Activated T-helper 17 cell treated with anti-CD3 and anti-CD28 coated beads, Interleukin-2, amount 50 U/mL, for 72 hours (primary cell): ENCODE measurements at regions not wholly inside any gene's neighbourhood (a gene's known extent, or its start where the extent isn't known, plus 50 kb on each side); places are given as distances from the start of the nearest gene placed in this dataset.

ENCODE experiments used
- ATAC-seq: fragments of 150-1000 bp; cut with Tn5 transposase; replicated peaks from 2 replicates; pipeline ENCODE4 v1.10.0; 2021; ENCODE audit warnings: mild to moderate bottlenecking, moderate library complexity
- H3K27ac Mint-ChIP-seq: one replicate; pipeline ENCODE4 v1.8.0; 2022; ENCODE audit warnings: mixed read lengths
- H3K27me3 Mint-ChIP-seq: one replicate; pipeline ENCODE4 v1.8.0; 2022; ENCODE audit warnings: mixed read lengths
- H3K36me3 Mint-ChIP-seq: one replicate; pipeline ENCODE4 v1.8.0; 2022; ENCODE audit warnings: low read depth, mild to moderate bottlenecking, mixed read lengths
- H3K4me1 Mint-ChIP-seq: one replicate; pipeline ENCODE4 v1.8.0; 2022; ENCODE audit warnings: mixed read lengths
- H3K4me3 Mint-ChIP-seq: one replicate; pipeline ENCODE4 v1.8.0; 2022; ENCODE audit warnings: mild to moderate bottlenecking, mixed read lengths
- H3K9me3 Mint-ChIP-seq: one replicate; pipeline ENCODE4 v1.8.0; 2022; ENCODE audit warnings: mixed read lengths

DNA sequence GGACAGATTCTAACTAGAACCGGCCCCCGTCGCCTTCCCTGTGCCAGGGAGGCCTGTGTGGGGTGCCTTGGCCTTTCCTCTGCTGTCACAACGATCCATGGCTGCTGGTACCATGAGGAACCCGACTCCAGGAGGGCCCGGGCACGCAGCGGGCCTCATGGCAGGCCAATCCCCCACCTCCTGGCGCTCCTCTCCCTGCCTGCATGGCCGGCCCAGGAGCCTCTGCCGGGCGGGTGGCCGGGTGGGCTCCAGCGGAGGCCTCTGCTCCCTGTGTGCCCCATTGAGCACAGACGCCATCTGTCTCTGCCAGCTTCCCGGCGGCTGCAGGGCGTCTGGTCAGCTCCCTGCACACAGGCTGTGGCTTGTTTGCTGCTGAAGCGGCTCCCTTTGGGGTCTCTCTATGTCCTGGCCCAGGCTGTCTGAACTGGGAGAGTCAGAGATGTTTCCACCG, 86.5 kb downstream of the MYEOV start:
- Mint-ChIP-seq H3K4me1 (no peaks in the 10 kb centered on the region), H3K27ac (no peak overlapping the region), H3K9me3 (no peaks in the 10 kb centered on the region), H3K36me3 (no peaks in the 10 kb centered on the region), H3K27me3 (no peaks in the 10 kb centered on the region), H3K4me3 (no peak overlapping the region)
- no peak for ATAC-seq

DNA sequence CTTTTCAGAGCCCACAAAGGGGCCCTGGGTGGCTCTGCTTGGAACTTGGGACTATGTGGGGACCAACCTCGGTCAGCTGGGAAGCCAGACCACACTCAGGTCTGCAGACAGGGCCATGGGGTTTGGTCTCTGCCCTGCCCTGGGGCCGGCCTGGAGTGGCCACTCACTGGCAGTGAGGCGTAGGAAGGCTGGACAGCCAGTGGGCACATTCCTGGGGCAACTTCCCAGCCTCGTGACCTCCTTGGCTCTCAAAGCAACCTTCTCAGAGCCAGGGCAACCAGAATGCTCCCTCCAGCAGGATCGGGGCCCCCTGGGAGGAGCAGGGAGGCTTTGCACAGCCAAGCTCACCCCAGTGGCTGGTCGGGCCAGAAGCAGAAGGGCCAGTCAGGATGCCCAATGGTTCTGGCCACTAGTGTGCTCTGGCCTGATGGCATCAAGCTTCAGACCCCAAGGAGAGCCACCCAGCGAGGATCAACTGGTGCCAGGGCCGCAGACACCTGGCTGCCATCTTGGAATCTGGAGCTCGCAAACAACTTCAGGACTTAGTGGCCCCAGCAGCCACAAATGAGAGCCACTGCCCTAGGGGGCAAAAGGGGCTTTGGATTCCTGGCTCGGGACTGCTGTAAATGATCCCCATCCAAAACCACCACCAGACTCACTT, 87.1 kb downstream of the MYEOV start:
- ATAC-seq = no peak
- H3K27me3 Mint-ChIP-seq = no peaks in the 10 kb centered on the region
- no peaks in the 10 kb centered on the region for H3K4me1 Mint-ChIP-seq
- H3K4me3 Mint-ChIP-seq = no peak overlapping the region
- no peak overlapping the region for H3K27ac Mint-ChIP-seq
- H3K9me3 Mint-ChIP-seq = no peaks in the 10 kb centered on the region
- no peaks in the 10 kb centered on the region for H3K36me3 Mint-ChIP-seq

DNA sequence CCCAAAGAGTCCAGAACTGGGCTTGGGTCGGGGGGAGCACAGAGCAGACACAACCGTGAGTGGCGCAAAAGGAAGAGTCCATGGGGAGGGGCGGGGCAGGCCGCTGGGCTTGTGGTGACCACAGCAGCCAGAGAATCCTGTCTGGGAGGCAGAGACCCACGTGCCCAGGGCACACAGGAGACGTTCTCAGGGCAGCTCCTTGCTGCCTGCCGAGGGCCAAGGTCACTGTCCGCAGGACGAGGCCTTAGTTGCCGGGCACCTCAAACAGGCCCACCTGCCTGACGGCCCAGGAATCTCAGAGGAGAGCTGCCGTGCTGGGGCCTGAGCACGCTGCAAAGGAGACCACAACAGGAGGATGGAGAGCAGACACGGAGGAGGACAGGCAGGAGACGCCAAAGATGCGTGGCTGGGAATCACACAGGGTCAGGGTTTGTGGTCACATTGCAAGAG, 87.8 kb downstream of the MYEOV start:
- H3K4me1 Mint-ChIP-seq = no peaks in the 10 kb centered on the region
- H3K36me3 Mint-ChIP-seq = no peaks in the 10 kb centered on the region
- H3K4me3 Mint-ChIP-seq = peak overlapping the region; percentile 31
- H3K27ac Mint-ChIP-seq = no peak overlapping the region
- H3K9me3 Mint-ChIP-seq = no peaks in the 10 kb centered on the region
- ATAC-seq = no peak
- H3K27me3 Mint-ChIP-seq = no peaks in the 10 kb centered on the region

DNA sequence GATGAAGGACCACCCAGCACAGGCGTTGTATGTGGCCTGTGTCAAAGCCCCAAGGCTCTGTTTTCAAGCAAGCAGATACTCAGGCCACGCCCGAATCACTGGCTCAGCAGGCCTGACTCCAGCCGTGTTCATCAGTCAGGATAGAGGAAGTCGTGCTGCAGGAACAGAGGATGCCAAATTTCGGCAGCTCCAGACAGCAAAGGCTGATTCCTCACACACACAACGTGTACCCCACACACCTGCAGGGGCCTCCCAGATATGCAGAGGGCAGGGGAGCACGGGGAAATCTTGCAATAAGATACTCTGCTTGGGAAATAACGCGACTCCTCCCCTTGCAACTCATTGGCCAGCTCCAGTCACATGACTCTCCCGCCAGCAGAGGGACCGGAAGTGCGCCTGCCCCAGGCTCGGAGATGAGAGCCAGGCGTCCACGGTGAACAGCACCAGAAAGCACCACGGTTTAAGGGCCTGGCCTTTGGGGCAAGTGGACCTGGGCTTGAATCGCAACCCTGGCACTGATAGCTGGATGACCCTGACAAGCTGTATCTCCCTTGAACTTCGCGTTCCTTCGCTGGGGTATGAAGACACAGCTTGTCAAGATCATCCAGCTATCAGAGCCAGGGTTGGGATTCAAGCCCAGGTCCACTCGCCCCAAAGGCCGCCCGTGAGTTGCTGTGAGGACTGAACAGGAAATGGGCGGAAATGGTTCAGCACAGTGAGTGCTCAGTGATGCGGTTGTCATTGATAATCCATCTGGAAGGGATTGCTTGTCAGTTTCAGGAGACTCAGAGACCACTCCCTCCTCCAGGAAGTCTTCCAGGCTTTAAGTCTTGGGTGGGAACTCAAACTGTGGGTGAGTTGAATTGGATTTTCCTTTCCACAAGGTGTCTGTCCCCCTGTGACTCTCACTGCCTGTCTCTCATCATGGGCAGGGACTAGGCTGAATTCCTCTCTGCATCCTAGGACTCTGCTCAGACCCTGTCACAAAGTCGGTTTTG, 88.5 kb downstream of the MYEOV start:
- no peaks in the 10 kb centered on the region for H3K4me1 Mint-ChIP-seq
- no peaks in the 10 kb centered on the region for H3K36me3 Mint-ChIP-seq
- ATAC-seq = peak; percentile 74
- H3K9me3 Mint-ChIP-seq = no peaks in the 10 kb centered on the region
- no peaks in the 10 kb centered on the region for H3K27me3 Mint-ChIP-seq
- peak overlapping the region; percentile 31 for H3K4me3 Mint-ChIP-seq
- no peak overlapping the region for H3K27ac Mint-ChIP-seq

DNA sequence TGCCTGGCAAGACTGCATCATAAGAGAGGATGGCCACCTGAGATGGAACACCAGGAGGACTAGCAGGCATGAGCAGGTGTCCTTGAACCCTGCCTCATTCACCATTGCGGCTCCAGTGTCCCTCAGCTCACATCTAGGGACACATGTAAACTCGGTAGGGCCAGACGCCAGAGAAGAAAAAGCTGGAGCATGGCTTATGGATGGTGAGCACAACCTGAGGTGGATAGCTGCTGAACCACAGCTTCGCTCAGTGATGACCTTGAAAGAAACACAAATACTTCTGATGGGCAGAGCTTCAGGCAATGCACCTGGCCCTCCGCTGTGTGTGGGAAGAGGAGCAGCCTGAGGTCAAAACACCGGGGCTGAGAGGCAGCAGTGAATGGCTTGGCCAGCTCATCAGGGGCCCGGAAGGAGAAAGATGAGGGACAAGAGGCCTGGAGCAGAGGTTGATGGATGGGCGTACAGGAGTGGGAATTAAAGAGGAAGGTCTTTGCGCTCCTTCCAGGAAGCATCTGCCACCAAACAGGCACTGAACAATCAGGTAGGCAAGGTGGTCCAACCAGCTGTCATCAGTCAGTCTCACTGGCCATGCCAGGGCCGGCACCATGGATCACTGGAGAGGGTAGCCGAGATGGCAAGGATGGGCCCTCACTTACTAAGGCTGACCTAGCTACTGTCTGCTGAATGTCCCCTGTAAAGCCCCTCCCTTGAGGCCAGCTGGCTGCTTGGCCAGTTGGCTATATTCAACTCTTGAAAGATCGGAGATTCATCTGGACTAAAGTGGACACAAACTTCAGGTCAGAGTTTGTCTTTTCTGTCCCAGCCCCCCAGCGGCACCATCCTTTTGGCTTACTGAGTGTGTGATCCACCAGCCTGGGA, 89.7 kb downstream of the MYEOV start:
- peaks cover 4% of the 10 kb centered on the region for H3K9me3 Mint-ChIP-seq
- no peaks in the 10 kb centered on the region for H3K4me1 Mint-ChIP-seq
- no peak for ATAC-seq
- no peaks in the 10 kb centered on the region for H3K36me3 Mint-ChIP-seq
- no peaks in the 10 kb centered on the region for H3K27me3 Mint-ChIP-seq
- H3K27ac Mint-ChIP-seq = no peak overlapping the region
- no peak overlapping the region for H3K4me3 Mint-ChIP-seq

DNA sequence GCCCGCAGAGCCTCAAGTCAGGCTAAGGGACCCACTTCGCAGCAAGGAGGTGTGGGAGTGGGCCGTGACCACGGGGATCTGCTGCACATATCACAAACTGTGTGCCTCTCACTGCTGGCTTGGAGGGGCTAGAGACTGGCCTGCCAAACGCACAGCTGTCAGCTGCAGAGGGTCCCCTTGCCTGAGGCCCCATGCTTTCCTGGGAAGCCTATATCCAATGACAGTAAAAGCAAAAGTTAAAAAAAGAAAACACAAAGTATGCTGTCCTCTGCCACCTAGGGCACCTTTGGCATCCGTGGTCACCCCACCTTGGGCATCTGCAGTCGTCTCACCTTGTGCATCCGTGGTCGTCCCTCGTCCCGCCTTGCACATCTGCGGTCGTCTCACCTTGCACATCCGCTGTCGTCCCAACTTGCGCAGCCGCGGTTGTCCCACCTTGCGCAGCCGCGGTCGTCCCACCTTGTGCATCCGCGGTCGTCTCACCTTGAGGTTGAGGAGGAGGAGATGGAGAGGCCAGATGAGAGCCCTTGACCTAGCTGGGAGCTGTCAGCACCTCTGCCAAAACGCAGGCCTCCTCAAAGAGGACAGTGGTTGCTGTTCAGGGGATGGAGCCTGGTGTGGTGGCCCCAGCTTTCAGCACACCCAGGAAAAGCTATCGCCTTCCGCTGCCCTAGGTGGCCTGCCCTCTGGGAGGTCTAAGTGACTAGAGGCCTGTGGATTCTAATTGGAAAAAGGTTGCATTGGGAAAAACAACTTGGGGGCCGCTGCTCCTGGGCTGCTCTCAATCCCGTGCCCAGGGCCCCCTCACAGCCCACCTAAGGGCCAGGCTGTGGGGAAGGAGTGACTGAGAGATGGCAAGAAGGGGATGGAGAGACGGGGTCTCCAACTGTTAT, 90.5 kb downstream of the MYEOV start:
- no peaks in the 10 kb centered on the region for H3K36me3 Mint-ChIP-seq
- peaks cover 9% of the 10 kb centered on the region for H3K9me3 Mint-ChIP-seq
- H3K27me3 Mint-ChIP-seq = no peaks in the 10 kb centered on the region
- H3K27ac Mint-ChIP-seq = no peak overlapping the region
- H3K4me3 Mint-ChIP-seq = no peak overlapping the region
- ATAC-seq = no peak
- no peaks in the 10 kb centered on the region for H3K4me1 Mint-ChIP-seq

DNA sequence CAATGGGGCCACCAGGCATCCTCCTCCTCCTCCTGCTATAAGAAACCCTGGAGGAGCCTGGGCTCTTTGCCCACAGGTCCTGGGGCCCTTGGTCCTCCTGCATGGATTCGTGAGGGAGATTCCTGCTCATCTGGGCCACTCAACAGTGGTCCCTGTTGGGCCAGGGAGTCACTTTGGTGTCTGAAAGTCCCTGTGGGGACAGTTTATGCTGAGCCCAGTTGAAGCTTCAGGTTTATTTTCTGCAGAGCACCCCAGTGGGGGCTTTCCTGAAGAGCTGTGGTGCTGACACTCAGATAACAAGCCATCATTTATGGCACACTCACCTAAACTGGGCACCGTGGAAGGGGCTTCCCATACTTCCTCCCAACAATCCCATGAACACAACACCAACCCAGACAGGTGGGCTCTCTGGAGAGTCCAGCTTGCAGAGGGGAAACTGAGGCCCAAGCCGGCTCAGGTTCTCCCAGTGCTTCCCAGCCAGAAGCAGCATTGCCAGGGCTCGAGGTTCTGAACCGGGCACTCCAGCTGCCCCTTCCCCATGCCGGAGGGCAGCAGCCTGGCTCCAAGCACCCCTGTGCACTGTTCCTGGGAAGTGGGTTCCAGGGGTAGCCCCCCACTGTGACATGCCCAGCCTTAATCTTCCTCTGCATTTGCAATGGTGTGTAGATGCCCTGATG, 91.3 kb downstream of the MYEOV start:
- Mint-ChIP-seq H3K4me3 (no peak overlapping the region), H3K27ac (no peak overlapping the region), H3K4me1 (no peaks in the 10 kb centered on the region), H3K27me3 (no peaks in the 10 kb centered on the region), H3K36me3 (no peaks in the 10 kb centered on the region), H3K9me3 (peaks cover 9% of the 10 kb centered on the region)
- no peak for ATAC-seq

DNA sequence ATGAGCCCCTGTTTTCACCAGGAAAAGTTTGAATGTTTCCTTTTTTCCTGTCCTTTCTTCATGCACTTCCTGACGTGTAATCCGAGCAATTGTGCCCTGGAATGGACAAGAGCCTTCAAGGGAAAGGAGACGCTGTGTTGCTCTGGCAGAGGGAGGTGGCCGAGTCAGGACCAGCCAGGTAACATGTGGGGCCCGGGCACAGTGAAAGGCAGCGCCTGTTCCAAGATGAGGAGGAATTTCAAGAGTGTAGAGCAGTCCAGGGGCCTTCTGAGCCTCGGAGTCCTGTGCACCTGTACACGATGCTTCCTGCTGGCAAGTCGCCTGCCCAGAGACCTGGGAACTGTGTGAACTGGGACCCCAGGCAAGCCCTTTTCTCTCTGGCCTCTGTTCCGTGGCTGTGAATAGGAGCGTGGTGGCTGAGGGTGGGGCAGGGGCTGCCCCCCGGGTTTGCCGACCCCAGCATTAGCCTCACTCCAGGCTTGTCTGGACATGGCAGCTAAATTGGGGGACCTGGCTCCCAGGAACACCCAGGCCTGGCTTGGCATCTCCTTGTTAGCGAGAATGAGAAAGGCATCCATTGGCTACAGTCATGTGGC, 92.0 kb downstream of the MYEOV start:
- Mint-ChIP-seq H3K4me3 (no peak overlapping the region), H3K9me3 (peaks cover 9% of the 10 kb centered on the region), H3K27ac (no peak overlapping the region), H3K36me3 (no peaks in the 10 kb centered on the region), H3K27me3 (peaks cover 2% of the 10 kb centered on the region), H3K4me1 (no peaks in the 10 kb centered on the region)
- no peak for ATAC-seq

DNA sequence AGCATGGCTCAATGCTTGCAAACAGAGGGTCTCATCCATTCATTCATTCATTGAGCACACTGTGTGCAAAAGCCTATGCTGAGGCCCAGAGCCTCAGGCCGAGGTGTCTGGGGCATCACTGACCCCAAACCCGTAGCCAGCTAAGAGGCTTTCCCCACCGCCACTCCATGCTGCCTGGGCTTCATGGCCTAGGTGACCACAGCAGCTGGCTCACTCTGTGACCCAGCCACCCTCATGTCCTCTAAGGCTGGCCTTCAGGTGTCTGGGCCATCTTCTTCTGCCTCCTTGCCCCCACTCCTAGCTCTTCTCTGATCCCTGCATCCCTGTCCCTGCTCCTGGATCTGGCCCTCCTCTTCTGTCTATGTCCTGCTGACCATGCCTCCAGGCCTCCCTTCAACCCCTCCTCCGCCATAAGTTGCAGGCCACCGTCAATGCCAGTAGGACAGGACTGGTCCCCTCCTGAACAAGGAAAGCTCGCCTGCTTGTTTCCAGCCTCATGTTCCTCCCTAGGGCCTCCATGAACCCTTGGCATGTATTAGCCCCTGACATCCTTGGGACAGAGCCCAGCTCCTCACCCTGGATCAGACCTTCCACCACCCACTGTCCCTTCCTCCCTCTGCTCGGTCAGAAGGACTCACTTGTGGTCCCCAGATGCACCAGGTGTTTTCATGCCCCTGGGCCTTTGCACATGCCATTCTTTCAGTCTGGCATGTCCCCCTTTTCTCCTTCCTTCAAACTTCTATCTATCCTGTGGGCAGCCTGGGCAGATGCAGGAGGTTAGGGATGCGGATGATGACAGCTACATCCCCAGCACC, 92.8 kb downstream of the MYEOV start:
- ATAC-seq = no peak
- Mint-ChIP-seq H3K4me1 (no peaks in the 10 kb centered on the region), H3K27me3 (peaks cover 4% of the 10 kb centered on the region), H3K9me3 (peaks cover 9% of the 10 kb centered on the region), H3K27ac (no peak overlapping the region), H3K36me3 (no peaks in the 10 kb centered on the region), H3K4me3 (no peak overlapping the region)

DNA sequence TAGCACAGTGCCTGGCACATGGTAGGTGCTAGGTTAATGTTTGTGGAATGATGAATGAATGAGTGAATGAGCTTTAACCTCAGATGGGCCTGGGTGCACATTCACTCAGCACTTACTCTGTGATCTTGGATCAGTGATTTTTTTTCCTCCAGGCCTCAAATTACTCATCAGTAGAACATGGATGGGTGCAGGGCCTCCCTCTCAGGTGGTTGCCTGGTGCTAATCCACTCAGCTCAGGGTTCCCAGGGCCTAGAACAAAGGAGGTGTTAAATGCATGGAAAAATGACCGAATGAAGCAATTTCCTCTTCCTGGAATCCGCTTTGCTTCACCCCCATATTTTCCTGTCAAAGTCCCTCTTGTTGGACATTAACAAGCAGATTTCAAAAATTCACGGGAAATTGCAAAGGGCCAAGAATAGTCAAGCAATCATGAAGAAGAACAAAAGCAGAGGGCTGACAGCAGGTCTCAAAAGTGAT, 93.5 kb downstream of the MYEOV start:
- Mint-ChIP-seq H3K9me3 (peaks cover 9% of the 10 kb centered on the region), H3K4me1 (no peaks in the 10 kb centered on the region), H3K27ac (no peak overlapping the region), H3K27me3 (peaks cover 4% of the 10 kb centered on the region), H3K4me3 (no peak overlapping the region), H3K36me3 (no peaks in the 10 kb centered on the region)
- ATAC-seq = no peak

DNA sequence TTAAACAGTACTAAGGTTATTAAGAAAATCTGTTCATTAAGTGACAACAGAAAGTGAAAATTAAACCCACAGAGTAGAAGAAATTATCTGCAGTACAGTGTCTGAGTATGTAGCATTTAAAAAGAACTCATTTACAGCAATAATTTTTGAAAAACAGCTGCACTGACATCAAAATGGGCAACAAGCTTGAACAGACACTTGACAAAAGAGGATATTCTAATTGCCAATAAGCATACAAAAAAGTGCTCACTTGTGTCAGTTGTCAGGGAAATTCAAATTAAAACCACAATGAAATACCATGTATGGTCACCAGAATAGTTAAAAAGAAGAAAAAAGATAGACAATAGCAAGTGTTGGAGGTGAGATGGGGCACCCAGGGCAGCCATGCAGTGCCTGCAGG, 93.3 kb upstream of the LINC01488 start:
- no peak for ATAC-seq
- H3K27me3 Mint-ChIP-seq = peaks cover 9% of the 10 kb centered on the region
- no peaks in the 10 kb centered on the region for H3K4me1 Mint-ChIP-seq
- H3K36me3 Mint-ChIP-seq = no peaks in the 10 kb centered on the region
- H3K4me3 Mint-ChIP-seq = no peak overlapping the region
- peaks cover 9% of the 10 kb centered on the region for H3K9me3 Mint-ChIP-seq
- H3K27ac Mint-ChIP-seq = no peak overlapping the region

DNA sequence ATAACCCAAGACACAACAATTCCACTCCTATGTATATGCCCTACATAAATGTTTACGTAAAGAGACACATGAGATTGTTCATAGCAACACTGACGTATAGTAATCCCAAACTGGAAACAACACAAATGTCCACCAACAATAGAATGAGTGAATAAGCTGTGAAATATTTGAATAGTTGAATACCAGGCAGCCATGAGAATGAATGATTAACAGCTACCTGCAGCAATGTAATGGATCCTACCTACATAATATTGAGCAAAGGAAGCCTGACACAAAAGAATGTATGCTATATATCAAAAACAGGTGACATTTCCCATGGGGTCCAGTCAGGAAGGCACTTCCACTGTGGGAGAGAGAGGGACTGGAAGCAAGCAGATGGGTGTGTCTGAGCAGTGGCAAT, 92.8 kb upstream of the LINC01488 start:
- Mint-ChIP-seq H3K4me1 (no peaks in the 10 kb centered on the region), H3K9me3 (peaks cover 9% of the 10 kb centered on the region), H3K27ac (no peak overlapping the region), H3K36me3 (no peaks in the 10 kb centered on the region), H3K4me3 (no peak overlapping the region), H3K27me3 (peaks cover 9% of the 10 kb centered on the region)
- ATAC-seq = no peak
